Subcutaneous abdominal adipose tissue (tissue), 5 donors: ENCODE measurements at regions not wholly inside any gene's neighbourhood (a gene's known extent, or its start where the extent isn't known, plus 50 kb on each side); places are given as distances from the start of the nearest gene placed in this dataset.

ENCODE experiments used
- H3K27ac ChIP-seq: one replicate; pipeline ENCODE4 v1.7.0; 2013; ENCODE audit warnings: low read depth, mild to moderate bottlenecking, inconsistent platforms, low read length, moderate library complexity
- H3K27me3 ChIP-seq, 5 donors: one replicate each; pipeline ENCODE4 v1.7.0; 2013; ENCODE audit warnings: low read length in 5 of 5, inconsistent platforms in 1 of 5; ENCODE audit not compliant: control insufficient read depth in 5 of 5, insufficient read depth in 4 of 5
- H3K36me3 ChIP-seq, 5 donors: one replicate each; pipeline ENCODE4 v1.7.0; 2013; ENCODE audit warnings: low read length in 5 of 5; ENCODE audit not compliant: control insufficient read depth in 5 of 5, insufficient read depth in 5 of 5
- H3K4me1 ChIP-seq, 5 donors: one replicate each; pipeline ENCODE4 v1.7.0; 2013; ENCODE audit warnings: low read length in 5 of 5, mild to moderate bottlenecking in 3 of 5, moderate library complexity in 1 of 5; ENCODE audit not compliant: control insufficient read depth in 5 of 5, insufficient read depth in 5 of 5
- H3K4me3 ChIP-seq, 5 donors: one replicate each; pipeline ENCODE4 v1.7.0; 2013; ENCODE audit warnings: low read length in 5 of 5, low read depth in 1 of 5
- H3K9ac ChIP-seq, 5 donors: one replicate each; pipeline ENCODE4 v1.7.0; 2013; ENCODE audit warnings: low read length in 5 of 5, mild to moderate bottlenecking in 4 of 5, moderate library complexity in 3 of 5
- H3K9me3 ChIP-seq, 5 donors: one replicate each; pipeline ENCODE4 v1.7.0; 2013; ENCODE audit warnings: low read length in 5 of 5; ENCODE audit not compliant: control insufficient read depth in 5 of 5
- donor health status: healthy.
- donor health status: healthy.
- donor health status: healthy.
- donor health status: healthy.
- donor health status: healthy.

- H3K4me1 ChIP-seq = peaks cover 0 to 21% (median 17%) of the 10 kb centered on the region in 5 donors
- H3K27ac ChIP-seq = no peak overlapping the region
- H3K9me3 ChIP-seq = no peaks in the 10 kb centered on the region
- no peaks in the 10 kb centered on the region for H3K27me3 ChIP-seq
- H3K4me3 ChIP-seq = peak overlapping the region in 4 of 5 donors; percentile 41 to 85 (median 78)
- no peak overlapping the region for H3K9ac ChIP-seq
- H3K36me3 ChIP-seq = no peaks in the 10 kb centered on the region
These were observed 106.5 kb upstream of the KCTD1 start for GRCh38 chr18:26654616-26655524.

- H3K27ac ChIP-seq = no peak overlapping the region
- no peak overlapping the region for H3K9ac ChIP-seq
- no peaks in the 10 kb centered on the region for H3K36me3 ChIP-seq
- H3K27me3 ChIP-seq = no peaks in the 10 kb centered on the region
- H3K4me3 ChIP-seq = no peak overlapping the region
- H3K9me3 ChIP-seq = no peaks in the 10 kb centered on the region
- H3K4me1 ChIP-seq = peaks cover 0 to 21% (median 17%) of the 10 kb centered on the region in 5 donors
These were observed 105.7 kb upstream of the KCTD1 start for GRCh38 chr18:26653943-26654615.

GRCh38 chr18:26652501-26652900 lies 104.1 kb upstream of the KCTD1 start:
- H3K4me3 ChIP-seq = no peak overlapping the region
- H3K27me3 ChIP-seq = no peaks in the 10 kb centered on the region
- no peak overlapping the region for H3K9ac ChIP-seq
- H3K36me3 ChIP-seq = no peaks in the 10 kb centered on the region
- H3K27ac ChIP-seq = no peak overlapping the region
- peaks cover 0 to 16% (median 13%) of the 10 kb centered on the region in 5 donors for H3K4me1 ChIP-seq
- no peaks in the 10 kb centered on the region for H3K9me3 ChIP-seq

- Histone ChIP-seq H3K9me3 (no peaks in the 10 kb centered on the region), H3K36me3 (no peaks in the 10 kb centered on the region), H3K27ac (no peak overlapping the region), H3K4me1 (peaks cover 0 to 8% (median 5%) of the 10 kb centered on the region in 5 donors), H3K4me3 (no peak overlapping the region), H3K9ac (no peak overlapping the region), H3K27me3 (no peaks in the 10 kb centered on the region)
These were observed 102.2 kb upstream of the KCTD1 start for GRCh38 chr18:26650310-26651268.

- Histone ChIP-seq H3K4me3 (no peak overlapping the region), H3K36me3 (no peaks in the 10 kb centered on the region), H3K4me1 (no peaks in the 10 kb centered on the region), H3K9ac (no peak overlapping the region), H3K9me3 (no peaks in the 10 kb centered on the region), H3K27ac (no peak overlapping the region), H3K27me3 (no peaks in the 10 kb centered on the region)
These were observed 100.8 kb upstream of the KCTD1 start for GRCh38 chr18:26649193-26649543.

- no peaks in the 10 kb centered on the region for H3K36me3 ChIP-seq
- H3K9me3 ChIP-seq = no peaks in the 10 kb centered on the region
- no peak overlapping the region for H3K9ac ChIP-seq
- H3K27ac ChIP-seq = no peak overlapping the region
- H3K4me1 ChIP-seq = no peaks in the 10 kb centered on the region
- H3K27me3 ChIP-seq = no peaks in the 10 kb centered on the region
- H3K4me3 ChIP-seq = no peak overlapping the region
These were observed 100.3 kb upstream of the KCTD1 start for GRCh38 chr18:26648509-26649192.

GRCh38 chr18:26646901-26647300 lies 98.5 kb upstream of the KCTD1 start:
- Histone ChIP-seq H3K4me3 (no peak overlapping the region), H3K4me1 (peaks cover 0 to 7% (median 4%) of the 10 kb centered on the region in 5 donors), H3K9ac (no peak overlapping the region), H3K9me3 (no peaks in the 10 kb centered on the region), H3K36me3 (no peaks in the 10 kb centered on the region), H3K27me3 (no peaks in the 10 kb centered on the region), H3K27ac (no peak overlapping the region)

- Histone ChIP-seq H3K9me3 (no peaks in the 10 kb centered on the region), H3K4me3 (no peak overlapping the region), H3K36me3 (no peaks in the 10 kb centered on the region), H3K27ac (no peak overlapping the region), H3K9ac (no peak overlapping the region), H3K27me3 (no peaks in the 10 kb centered on the region), H3K4me1 (peaks cover 0 to 7% (median 4%) of the 10 kb centered on the region in 5 donors)
These were observed 94.3 kb upstream of the KCTD1 start for GRCh38 chr18:26642440-26643348.

GRCh38 chr18:26640541-26640940 lies 92.2 kb upstream of the KCTD1 start:
- Histone ChIP-seq H3K4me3 (no peak overlapping the region), H3K9ac (no peak overlapping the region), H3K9me3 (no peaks in the 10 kb centered on the region), H3K27ac (no peak overlapping the region), H3K36me3 (no peaks in the 10 kb centered on the region), H3K4me1 (peaks cover 0 to 7% (median 4%) of the 10 kb centered on the region in 5 donors), H3K27me3 (peaks cover 0 to 1% (median 1%) of the 10 kb centered on the region in 5 donors)
